GM23338 (cell line): ENCODE measurements at regions not wholly inside any gene's neighbourhood (a gene's known extent, or its start where the extent isn't known, plus 50 kb on each side); places are given as distances from the start of the nearest gene placed in this dataset.

Experiments
- ATAC-seq: fragments of 200-7000 bp; cut with Tn5 transposase; 3 replicates; pipeline ENCODE4 v1.9.1; 2020
- DNase-seq: peaks from one replicate; pipeline ENCODE4 v3.0.0-alpha.2; 2015; ENCODE audit warnings: low spot score
- H2AFZ ChIP-seq: fragments of 200-600 bp; sonication (generic); 2 replicates; pipeline ENCODE4 v1.8.0; 2016; ENCODE audit warnings: antibody characterized with exemption, mild to moderate bottlenecking, moderate library complexity
- H3F3A ChIP-seq: fragments of 200-600 bp; sonication (generic); replicated peaks from 2 replicates; pipeline ENCODE4 v1.8.0; 2017; ENCODE audit warnings: antibody characterized with exemption, mixed run types, low read depth
- H3K27ac ChIP-seq: fragments of 200-600 bp; sonication (generic); 2 replicates; pipeline ENCODE4 v1.6.1; 2016; ENCODE audit warnings: low read depth
- H3K27me3 ChIP-seq: fragments of 200-600 bp; sonication (generic); 2 replicates; pipeline ENCODE4 v1.8.0; 2016; ENCODE audit warnings: mild to moderate bottlenecking, mixed run types, moderate library complexity; ENCODE audit not compliant: insufficient read depth
- H3K36me3 ChIP-seq: fragments of 200-600 bp; sonication (generic); 2 replicates; pipeline ENCODE4 v1.8.0; 2016; ENCODE audit warnings: mild to moderate bottlenecking; ENCODE audit not compliant: insufficient read depth
- H3K4me1 ChIP-seq: fragments of 200-600 bp; sonication (generic); 2 replicates; pipeline ENCODE4 v1.8.0; 2016; ENCODE audit warnings: mild to moderate bottlenecking, moderate library complexity; ENCODE audit not compliant: insufficient read depth
- H3K4me2 ChIP-seq: fragments of 200-600 bp; sonication (generic); 2 replicates; pipeline ENCODE4 v1.7.1; 2017; ENCODE audit warnings: mixed run types
- H3K4me3 ChIP-seq: fragments of 200-600 bp; sonication (generic); 2 replicates; pipeline ENCODE4 v1.6.1; 2016; ENCODE audit warnings: mixed run types
- H3K79me2 ChIP-seq: fragments of 200-600 bp; sonication (generic); replicated peaks from 2 replicates; pipeline ENCODE4 v1.8.0; 2017; ENCODE audit warnings: mild to moderate bottlenecking; ENCODE audit not compliant: insufficient read depth
- H3K9me2 ChIP-seq: fragments of 200-600 bp; sonication (generic); 2 replicates; pipeline ENCODE4 v1.8.0; 2017; ENCODE audit not compliant: insufficient read depth
- H4K20me1 ChIP-seq: fragments of 200-600 bp; sonication (generic); replicated peaks from 2 replicates; pipeline ENCODE4 v1.8.0; 2017; ENCODE audit warnings: mild to moderate bottlenecking; ENCODE audit not compliant: insufficient read depth
- H3K27ac Mint-ChIP-seq: 2 replicates; pipeline ENCODE4 v1.8.0; 2020; ENCODE audit warnings: inconsistent platforms, mild to moderate bottlenecking, moderate library complexity, mixed read lengths
- H3K27me3 Mint-ChIP-seq: 3 replicates; pipeline ENCODE4 v1.8.0; 2022; ENCODE audit warnings: low read depth, mild to moderate bottlenecking, moderate library complexity, mixed read lengths, inconsistent platforms; ENCODE audit not compliant: insufficient read depth, poor library complexity
- H3K36me3 Mint-ChIP-seq: 3 replicates; pipeline ENCODE4 v1.8.0; 2021; ENCODE audit warnings: low read depth, mild to moderate bottlenecking, inconsistent platforms, moderate library complexity, mixed read lengths
- H3K4me1 Mint-ChIP-seq: 3 replicates; pipeline ENCODE4 v1.8.0; 2020; ENCODE audit warnings: mild to moderate bottlenecking, inconsistent platforms, mixed read lengths
- H3K4me3 Mint-ChIP-seq: 3 replicates; pipeline ENCODE4 v1.8.0; 2021; ENCODE audit warnings: moderate library complexity, mild to moderate bottlenecking, inconsistent platforms, mixed read lengths
- H3K9me3 Mint-ChIP-seq: 3 replicates; pipeline ENCODE4 v1.8.0; 2020; ENCODE audit warnings: moderate library complexity, mild to moderate bottlenecking, inconsistent platforms, mixed read lengths
- CREB1 ChIP-seq: fragments of 250-450 bp; sonication (Bioruptor Pico); IDR thresholded peaks from 2 replicates; pipeline ENCODE4 v1.5.0; 2020; ENCODE audit warnings: low read depth, mild to moderate bottlenecking, moderate library complexity
- EZH2 ChIP-seq: fragments of 200-600 bp; sonication (generic); IDR thresholded peaks from one replicate; pipeline ENCODE4 v1.8.0; 2017; ENCODE audit warnings: antibody characterized with exemption, mild to moderate bottlenecking, low read depth; ENCODE audit not compliant: unreplicated experiment
- EZH2phosphoT487 ChIP-seq: fragments of 200-600 bp; sonication (generic); IDR thresholded peaks from one replicate; pipeline ENCODE4 v1.8.1; 2018; ENCODE audit warnings: antibody characterized with exemption; ENCODE audit not compliant: unreplicated experiment
- JUNB ChIP-seq: IDR thresholded peaks from one replicate; pipeline ENCODE4 v1.6.1; 2016; ENCODE audit warnings: antibody characterized with exemption; ENCODE audit not compliant: unreplicated experiment
- NANOG ChIP-seq: IDR thresholded peaks from 2 replicates; pipeline ENCODE4 v1.6.1; 2016; ENCODE audit warnings: antibody characterized with exemption, borderline replicate concordance
- POLR2AphosphoS5 ChIP-seq: IDR thresholded peaks from 2 replicates; pipeline ENCODE4 v1.6.1; 2016; ENCODE audit warnings: antibody characterized with exemption, low read depth
- STAT1 ChIP-seq: IDR thresholded peaks from one replicate; pipeline ENCODE4 v1.6.1; 2016; ENCODE audit warnings: antibody characterized with exemption; ENCODE audit not compliant: unreplicated experiment
- ZNF114 ChIP-seq: fragments of 250-450 bp; sonication (Bioruptor Pico); IDR thresholded peaks from 2 replicates; pipeline ENCODE4 v1.5.0; 2020; ENCODE audit warnings: mild to moderate bottlenecking, moderate library complexity
- ZNF331 ChIP-seq: fragments of 250-450 bp; sonication (Bioruptor Pico); IDR thresholded peaks from 2 replicates; pipeline ENCODE4 v1.5.0; 2020; ENCODE audit warnings: low read depth, mild to moderate bottlenecking, moderate library complexity
- TF ChIP-seq, protein P1 (sequence below), 2 experiments: fragments of 200-600 bp in 1 of 2; sonication (generic) in 1 of 2; conservative IDR thresholded peaks; 2 replicates each; pipeline versions ENCODE4 v1.5.1 to v1.6.1; 2016 to 2017; ENCODE audit warnings: antibody characterized with exemption in 2 of 2, low read depth in 2 of 2, mild to moderate bottlenecking in 2 of 2, moderate library complexity in 1 of 2
- TF ChIP-seq, protein P2 (sequence below): IDR thresholded peaks from one replicate; pipeline ENCODE4 v1.6.1; 2018; ENCODE audit warnings: antibody characterized with exemption; ENCODE audit not compliant: unreplicated experiment
- TF ChIP-seq, protein P3 (sequence below): fragments of 250-450 bp; sonication (Bioruptor Pico); IDR thresholded peaks from 2 replicates; pipeline ENCODE4 v1.5.0; 2020; ENCODE audit warnings: mild to moderate bottlenecking, moderate library complexity
- TF ChIP-seq, protein P4 (sequence below): IDR thresholded peaks from 2 replicates; pipeline ENCODE4 v1.6.1; 2016; ENCODE audit warnings: antibody characterized with exemption

DNA sequence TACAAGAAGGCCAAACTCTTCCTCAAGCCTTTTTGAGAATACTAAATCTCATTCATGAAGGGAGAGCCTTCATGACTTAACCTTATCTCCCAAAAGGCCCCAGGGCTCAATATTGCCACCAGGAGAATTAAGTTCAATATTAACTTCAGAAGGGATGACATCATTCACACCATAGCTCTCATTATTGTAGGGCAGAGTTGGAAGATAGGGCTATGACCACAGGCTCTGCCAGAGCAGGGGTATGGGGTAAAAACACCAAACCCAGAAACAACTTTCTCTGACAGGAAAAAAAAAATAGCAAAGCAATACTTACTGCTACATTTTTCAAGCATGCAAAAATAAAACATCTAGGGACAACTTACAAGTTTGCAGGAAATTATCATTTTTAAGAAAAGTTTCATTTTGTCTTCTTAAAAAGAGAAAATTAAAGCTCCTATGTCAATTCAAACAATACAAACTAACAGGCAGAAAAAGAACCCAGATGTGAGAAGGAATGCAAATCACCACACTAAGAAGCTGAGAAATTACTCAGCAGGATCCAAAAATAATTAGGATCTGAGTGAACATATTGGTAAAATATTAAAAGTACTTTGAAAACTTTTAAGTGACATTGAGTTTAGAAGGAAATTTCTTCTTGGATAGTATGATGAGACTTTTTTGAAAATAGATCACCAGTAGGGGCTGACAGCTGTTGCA lies 1156.5 kb downstream of the NCAM2 start:
- no peak overlapping the region for H3K4me3 Mint-ChIP-seq
- Histone ChIP-seq H3K4me3 (no peak overlapping the region), H2AFZ (no peak overlapping the region), H3K4me2 (no peak overlapping the region), H3F3A (no peaks in the 10 kb centered on the region), H3K79me2 (no peaks in the 10 kb centered on the region), H3K9me2 (peaks cover 3% of the 10 kb centered on the region), H3K27ac (no peak overlapping the region), H3K36me3 (no peaks in the 10 kb centered on the region), H3K27me3 (no peaks in the 10 kb centered on the region), H3K4me1 (no peaks in the 10 kb centered on the region), H4K20me1 (no peaks in the 10 kb centered on the region)
- no peaks in the 10 kb centered on the region for H3K27me3 Mint-ChIP-seq
- no peaks in the 10 kb centered on the region for H3K4me1 Mint-ChIP-seq
- no peak overlapping the region for H3K27ac Mint-ChIP-seq
- ATAC-seq, result no peak
- H3K36me3 Mint-ChIP-seq, result no peaks in the 10 kb centered on the region
- H3K9me3 Mint-ChIP-seq, result no peaks in the 10 kb centered on the region
- no peak for DNase-seq
- TF ChIP-seq POLR2AphosphoS5 (no peak), EZH2phosphoT487 (no peak), STAT1 (no peak), NANOG (no peak), EZH2 (no peak), CREB1 (no peak), JUNB (no peak), ZNF114 (CRISPR knock-in tag) (no peak), ZNF331 (CRISPR knock-in tag) (no peak)
- TF ChIP-seq, protein P1, sequence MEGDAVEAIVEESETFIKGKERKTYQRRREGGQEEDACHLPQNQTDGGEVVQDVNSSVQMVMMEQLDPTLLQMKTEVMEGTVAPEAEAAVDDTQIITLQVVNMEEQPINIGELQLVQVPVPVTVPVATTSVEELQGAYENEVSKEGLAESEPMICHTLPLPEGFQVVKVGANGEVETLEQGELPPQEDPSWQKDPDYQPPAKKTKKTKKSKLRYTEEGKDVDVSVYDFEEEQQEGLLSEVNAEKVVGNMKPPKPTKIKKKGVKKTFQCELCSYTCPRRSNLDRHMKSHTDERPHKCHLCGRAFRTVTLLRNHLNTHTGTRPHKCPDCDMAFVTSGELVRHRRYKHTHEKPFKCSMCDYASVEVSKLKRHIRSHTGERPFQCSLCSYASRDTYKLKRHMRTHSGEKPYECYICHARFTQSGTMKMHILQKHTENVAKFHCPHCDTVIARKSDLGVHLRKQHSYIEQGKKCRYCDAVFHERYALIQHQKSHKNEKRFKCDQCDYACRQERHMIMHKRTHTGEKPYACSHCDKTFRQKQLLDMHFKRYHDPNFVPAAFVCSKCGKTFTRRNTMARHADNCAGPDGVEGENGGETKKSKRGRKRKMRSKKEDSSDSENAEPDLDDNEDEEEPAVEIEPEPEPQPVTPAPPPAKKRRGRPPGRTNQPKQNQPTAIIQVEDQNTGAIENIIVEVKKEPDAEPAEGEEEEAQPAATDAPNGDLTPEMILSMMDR (conservative IDR thresholded peaks at IDR 0.05; ENCODE audit: low read depth in 2 of 2), result no peak
- TF ChIP-seq, protein P2, sequence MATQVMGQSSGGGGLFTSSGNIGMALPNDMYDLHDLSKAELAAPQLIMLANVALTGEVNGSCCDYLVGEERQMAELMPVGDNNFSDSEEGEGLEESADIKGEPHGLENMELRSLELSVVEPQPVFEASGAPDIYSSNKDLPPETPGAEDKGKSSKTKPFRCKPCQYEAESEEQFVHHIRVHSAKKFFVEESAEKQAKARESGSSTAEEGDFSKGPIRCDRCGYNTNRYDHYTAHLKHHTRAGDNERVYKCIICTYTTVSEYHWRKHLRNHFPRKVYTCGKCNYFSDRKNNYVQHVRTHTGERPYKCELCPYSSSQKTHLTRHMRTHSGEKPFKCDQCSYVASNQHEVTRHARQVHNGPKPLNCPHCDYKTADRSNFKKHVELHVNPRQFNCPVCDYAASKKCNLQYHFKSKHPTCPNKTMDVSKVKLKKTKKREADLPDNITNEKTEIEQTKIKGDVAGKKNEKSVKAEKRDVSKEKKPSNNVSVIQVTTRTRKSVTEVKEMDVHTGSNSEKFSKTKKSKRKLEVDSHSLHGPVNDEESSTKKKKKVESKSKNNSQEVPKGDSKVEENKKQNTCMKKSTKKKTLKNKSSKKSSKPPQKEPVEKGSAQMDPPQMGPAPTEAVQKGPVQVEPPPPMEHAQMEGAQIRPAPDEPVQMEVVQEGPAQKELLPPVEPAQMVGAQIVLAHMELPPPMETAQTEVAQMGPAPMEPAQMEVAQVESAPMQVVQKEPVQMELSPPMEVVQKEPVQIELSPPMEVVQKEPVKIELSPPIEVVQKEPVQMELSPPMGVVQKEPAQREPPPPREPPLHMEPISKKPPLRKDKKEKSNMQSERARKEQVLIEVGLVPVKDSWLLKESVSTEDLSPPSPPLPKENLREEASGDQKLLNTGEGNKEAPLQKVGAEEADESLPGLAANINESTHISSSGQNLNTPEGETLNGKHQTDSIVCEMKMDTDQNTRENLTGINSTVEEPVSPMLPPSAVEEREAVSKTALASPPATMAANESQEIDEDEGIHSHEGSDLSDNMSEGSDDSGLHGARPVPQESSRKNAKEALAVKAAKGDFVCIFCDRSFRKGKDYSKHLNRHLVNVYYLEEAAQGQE, result no peak
- TF ChIP-seq, protein P3, sequence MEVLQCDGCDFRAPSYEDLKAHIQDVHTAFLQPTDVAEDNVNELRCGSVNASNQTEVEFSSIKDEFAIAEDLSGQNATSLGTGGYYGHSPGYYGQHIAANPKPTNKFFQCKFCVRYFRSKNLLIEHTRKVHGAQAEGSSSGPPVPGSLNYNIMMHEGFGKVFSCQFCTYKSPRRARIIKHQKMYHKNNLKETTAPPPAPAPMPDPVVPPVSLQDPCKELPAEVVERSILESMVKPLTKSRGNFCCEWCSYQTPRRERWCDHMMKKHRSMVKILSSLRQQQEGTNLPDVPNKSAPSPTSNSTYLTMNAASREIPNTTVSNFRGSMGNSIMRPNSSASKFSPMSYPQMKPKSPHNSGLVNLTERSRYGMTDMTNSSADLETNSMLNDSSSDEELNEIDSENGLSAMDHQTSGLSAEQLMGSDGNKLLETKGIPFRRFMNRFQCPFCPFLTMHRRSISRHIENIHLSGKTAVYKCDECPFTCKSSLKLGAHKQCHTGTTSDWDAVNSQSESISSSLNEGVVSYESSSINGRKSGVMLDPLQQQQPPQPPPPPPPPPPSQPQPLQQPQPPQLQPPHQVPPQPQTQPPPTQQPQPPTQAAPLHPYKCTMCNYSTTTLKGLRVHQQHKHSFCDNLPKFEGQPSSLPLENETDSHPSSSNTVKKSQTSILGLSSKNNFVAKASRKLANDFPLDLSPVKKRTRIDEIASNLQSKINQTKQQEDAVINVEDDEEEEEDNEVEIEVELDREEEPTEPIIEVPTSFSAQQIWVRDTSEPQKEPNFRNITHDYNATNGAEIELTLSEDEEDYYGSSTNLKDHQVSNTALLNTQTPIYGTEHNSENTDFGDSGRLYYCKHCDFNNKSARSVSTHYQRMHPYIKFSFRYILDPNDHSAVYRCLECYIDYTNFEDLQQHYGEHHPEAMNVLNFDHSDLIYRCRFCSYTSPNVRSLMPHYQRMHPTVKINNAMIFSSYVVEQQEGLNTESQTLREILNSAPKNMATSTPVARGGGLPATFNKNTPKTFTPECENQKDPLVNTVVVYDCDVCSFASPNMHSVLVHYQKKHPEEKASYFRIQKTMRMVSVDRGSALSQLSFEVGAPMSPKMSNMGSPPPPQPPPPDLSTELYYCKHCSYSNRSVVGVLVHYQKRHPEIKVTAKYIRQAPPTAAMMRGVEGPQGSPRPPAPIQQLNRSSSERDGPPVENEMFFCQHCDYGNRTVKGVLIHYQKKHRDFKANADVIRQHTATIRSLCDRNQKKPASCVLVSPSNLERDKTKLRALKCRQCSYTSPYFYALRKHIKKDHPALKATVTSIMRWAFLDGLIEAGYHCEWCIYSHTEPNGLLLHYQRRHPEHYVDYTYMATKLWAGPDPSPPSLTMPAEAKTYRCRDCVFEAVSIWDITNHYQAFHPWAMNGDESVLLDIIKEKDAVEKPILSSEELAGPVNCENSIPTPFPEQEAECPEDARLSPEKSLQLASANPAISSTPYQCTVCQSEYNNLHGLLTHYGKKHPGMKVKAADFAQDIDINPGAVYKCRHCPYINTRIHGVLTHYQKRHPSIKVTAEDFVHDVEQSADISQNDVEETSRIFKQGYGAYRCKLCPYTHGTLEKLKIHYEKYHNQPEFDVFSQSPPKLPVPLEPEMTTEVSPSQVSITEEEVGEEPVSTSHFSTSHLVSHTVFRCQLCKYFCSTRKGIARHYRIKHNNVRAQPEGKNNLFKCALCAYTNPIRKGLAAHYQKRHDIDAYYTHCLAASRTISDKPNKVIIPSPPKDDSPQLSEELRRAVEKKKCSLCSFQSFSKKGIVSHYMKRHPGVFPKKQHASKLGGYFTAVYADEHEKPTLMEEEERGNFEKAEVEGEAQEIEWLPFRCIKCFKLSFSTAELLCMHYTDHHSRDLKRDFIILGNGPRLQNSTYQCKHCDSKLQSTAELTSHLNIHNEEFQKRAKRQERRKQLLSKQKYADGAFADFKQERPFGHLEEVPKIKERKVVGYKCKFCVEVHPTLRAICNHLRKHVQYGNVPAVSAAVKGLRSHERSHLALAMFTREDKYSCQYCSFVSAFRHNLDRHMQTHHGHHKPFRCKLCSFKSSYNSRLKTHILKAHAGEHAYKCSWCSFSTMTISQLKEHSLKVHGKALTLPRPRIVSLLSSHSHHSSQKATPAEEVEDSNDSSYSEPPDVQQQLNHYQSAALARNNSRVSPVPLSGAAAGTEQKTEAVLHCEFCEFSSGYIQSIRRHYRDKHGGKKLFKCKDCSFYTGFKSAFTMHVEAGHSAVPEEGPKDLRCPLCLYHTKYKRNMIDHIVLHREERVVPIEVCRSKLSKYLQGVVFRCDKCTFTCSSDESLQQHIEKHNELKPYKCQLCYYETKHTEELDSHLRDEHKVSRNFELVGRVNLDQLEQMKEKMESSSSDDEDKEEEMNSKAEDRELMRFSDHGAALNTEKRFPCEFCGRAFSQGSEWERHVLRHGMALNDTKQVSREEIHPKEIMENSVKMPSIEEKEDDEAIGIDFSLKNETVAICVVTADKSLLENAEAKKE (CRISPR knock-in tag), result no peak
- TF ChIP-seq, protein P4, sequence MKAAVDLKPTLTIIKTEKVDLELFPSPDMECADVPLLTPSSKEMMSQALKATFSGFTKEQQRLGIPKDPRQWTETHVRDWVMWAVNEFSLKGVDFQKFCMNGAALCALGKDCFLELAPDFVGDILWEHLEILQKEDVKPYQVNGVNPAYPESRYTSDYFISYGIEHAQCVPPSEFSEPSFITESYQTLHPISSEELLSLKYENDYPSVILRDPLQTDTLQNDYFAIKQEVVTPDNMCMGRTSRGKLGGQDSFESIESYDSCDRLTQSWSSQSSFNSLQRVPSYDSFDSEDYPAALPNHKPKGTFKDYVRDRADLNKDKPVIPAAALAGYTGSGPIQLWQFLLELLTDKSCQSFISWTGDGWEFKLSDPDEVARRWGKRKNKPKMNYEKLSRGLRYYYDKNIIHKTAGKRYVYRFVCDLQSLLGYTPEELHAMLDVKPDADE, result no peak
